H1 (cell line): ENCODE measurements at regions not wholly inside any gene's neighbourhood (a gene's known extent, or its start where the extent isn't known, plus 50 kb on each side); places are given as distances from the start of the nearest gene placed in this dataset.

Source experiments
- CTCF ChIA-PET: fragments of 300-600 bp; sonication (Branson Sonifier 250); formaldehyde crosslinking; loops from one replicate; lab custom pipeline; 2021; ENCODE audit not compliant: partially characterized antibody; lab: Charles Lee
- POLR2A ChIA-PET: fragments of 300-600 bp; sonication (Branson Sonifier 250); formaldehyde crosslinking; loops from one replicate; lab custom pipeline; 2021; ENCODE audit warnings: inconsistent platforms; ENCODE audit not compliant: partially characterized antibody; lab: Charles Lee
- DNase-seq, 2 experiments: peaks; one replicate each; pipeline versions ENCODE4 v3.0.0 to v3.0.0-alpha.2; 2010 to 2022; ENCODE audit warnings: low spot score in 2 of 2, low read depth in 1 of 2, mixed read lengths in 1 of 2
- FAIRE-seq: peaks from 2 replicates; lab custom pipeline; 2011; peaks lifted over from hg19 to GRCh38; lab: Jason Lieb, UNC
- H2AFZ ChIP-seq: 2 replicates; pipeline ENCODE4 v1.8.1; 2012; ENCODE audit warnings: low read length, inconsistent platforms
- H2AK5ac ChIP-seq: 2 replicates; pipeline ENCODE4 v1.6.1; 2013; ENCODE audit warnings: low read depth, low read length
- H2BK120ac ChIP-seq: replicated peaks from 2 replicates; pipeline ENCODE3; 2013; ENCODE audit warnings: low read depth, low read length, inconsistent platforms
- H2BK12ac ChIP-seq: 2 replicates; pipeline ENCODE4 v1.6.1; 2013; ENCODE audit warnings: low read depth, low read length
- H2BK15ac ChIP-seq: 2 replicates; pipeline ENCODE4 v1.6.1; 2013; ENCODE audit warnings: low read length
- H2BK20ac ChIP-seq: 2 replicates; pipeline ENCODE4 v1.6.1; 2013; ENCODE audit warnings: low read length
- H2BK5ac ChIP-seq: 2 replicates; pipeline ENCODE4 v1.6.1; 2013; ENCODE audit warnings: low read depth, low read length
- H3K14ac ChIP-seq: 2 replicates; pipeline ENCODE4 v1.6.1; 2013; ENCODE audit warnings: inconsistent platforms; ENCODE audit not compliant: insufficient read length
- H3K18ac ChIP-seq: 2 replicates; pipeline ENCODE4 v1.6.1; 2013; ENCODE audit warnings: low read length; ENCODE audit errors: extremely low read depth
- H3K23ac ChIP-seq: 2 replicates; pipeline ENCODE4 v1.6.1; 2013; ENCODE audit warnings: inconsistent platforms; ENCODE audit not compliant: insufficient read length
- H3K23me2 ChIP-seq: 2 replicates; pipeline ENCODE4 v1.6.1; 2013; ENCODE audit warnings: low read depth, low read length
- H3K27ac ChIP-seq: 2 replicates; pipeline ENCODE4 v1.6.1; 2011; ENCODE audit warnings: low read depth, low read length, inconsistent platforms
- H3K27me3 ChIP-seq, 4 experiments: replicated peaks in 1 of 4; 1 replicate in 1 of 4; 2 replicates in 3 of 4; pipeline versions ENCODE4 v1.6.1 to v1.8.1; 2011 to 2013; ENCODE audit warnings: low read length in 3 of 4, mild to moderate bottlenecking in 3 of 4, inconsistent platforms in 2 of 4, mixed read lengths in 2 of 4, moderate library complexity in 1 of 4; ENCODE audit not compliant: control insufficient read depth in 3 of 4, insufficient read depth in 3 of 4; ENCODE audit errors: extremely low read depth in 1 of 4
- H3K36me3 ChIP-seq, 4 experiments: 2 replicates each; pipeline versions ENCODE4 v1.6.1 to v1.8.1; 2011 to 2013; ENCODE audit warnings: mild to moderate bottlenecking in 4 of 4, low read length in 3 of 4, moderate library complexity in 2 of 4, control low read depth in 1 of 4, inconsistent platforms in 1 of 4; ENCODE audit not compliant: insufficient read depth in 4 of 4, control insufficient read depth in 2 of 4
- H3K4ac ChIP-seq: replicated peaks from 2 replicates; pipeline ENCODE3; 2013; ENCODE audit warnings: low read length, low read depth, mixed read lengths, inconsistent platforms; ENCODE audit not compliant: insufficient read length
- H3K4me1 ChIP-seq, 4 experiments: replicated peaks in 1 of 4; 1 replicate in 1 of 4; 2 replicates in 3 of 4; pipeline versions ENCODE4 v1.6.1 to v1.8.1; 2011 to 2013; ENCODE audit warnings: low read length in 3 of 4, inconsistent platforms in 2 of 4, mixed read lengths in 1 of 4; ENCODE audit not compliant: insufficient read depth in 4 of 4, control insufficient read depth in 3 of 4
- H3K4me2 ChIP-seq, 2 experiments: 2 replicates each; pipeline versions ENCODE4 v1.6.1 to v1.8.1; 2011 to 2013; ENCODE audit warnings: low read depth in 2 of 2, low read length in 2 of 2, control low read depth in 1 of 2, inconsistent platforms in 1 of 2, mild to moderate bottlenecking in 1 of 2; ENCODE audit not compliant: insufficient read depth in 1 of 2
- H3K4me3 ChIP-seq, 4 experiments: fragments of 200-600, 300-600 bp in 1 of 4; sonication (generic), shearing (Covaris generic), sonication (Bioruptor Twin) in 1 of 4; 2 replicates each; pipeline versions ENCODE4 v1.5.1 to v1.8.1; 2011 to 2016; ENCODE audit warnings: low read length in 4 of 4, low read depth in 3 of 4, control low read depth in 2 of 4, inconsistent platforms in 2 of 4, mild to moderate bottlenecking in 2 of 4, mixed read lengths in 1 of 4, moderate library complexity in 1 of 4; ENCODE audit not compliant: insufficient read depth in 2 of 4; ENCODE audit errors: extremely low read depth in 1 of 4
- H3K56ac ChIP-seq: replicated peaks from 2 replicates; pipeline ENCODE3; 2013; ENCODE audit warnings: low read depth, mild to moderate bottlenecking, mixed read lengths, low read length, inconsistent platforms; ENCODE audit not compliant: insufficient read length
- H3K79me1 ChIP-seq: 2 replicates; pipeline ENCODE4 v1.6.1; 2013; ENCODE audit warnings: low read depth, low read length, control low read depth
- H3K79me2 ChIP-seq, 2 experiments: 2 replicates each; pipeline versions ENCODE4 v1.6.1 to v1.8.1; 2012 to 2013; ENCODE audit warnings: low read length in 2 of 2, mild to moderate bottlenecking in 2 of 2, inconsistent platforms in 1 of 2; ENCODE audit not compliant: insufficient read depth in 2 of 2, control insufficient read depth in 1 of 2
- H3K9ac ChIP-seq, 4 experiments: replicated peaks in 1 of 4; 1 replicate in 1 of 4; 2 replicates in 3 of 4; pipeline versions ENCODE4 v1.6.1 to v1.8.1; 2011 to 2013; ENCODE audit warnings: low read depth in 3 of 4, low read length in 3 of 4, control low read depth in 2 of 4, mild to moderate bottlenecking in 2 of 4, moderate library complexity in 2 of 4, inconsistent platforms in 1 of 4; ENCODE audit errors: extremely low read depth in 1 of 4
- H3K9me3 ChIP-seq, 2 experiments: 2 replicates each; pipeline versions ENCODE4 v1.6.1 to v1.8.1; 2012 to 2013; ENCODE audit warnings: mild to moderate bottlenecking in 2 of 2, moderate library complexity in 2 of 2, control low read depth in 1 of 2, inconsistent platforms in 1 of 2, low read depth in 1 of 2, low read length in 1 of 2, mixed read lengths in 1 of 2; ENCODE audit not compliant: insufficient read depth in 2 of 2
- H4K20me1 ChIP-seq, 2 experiments: replicated peaks in 1 of 2; 2 replicates each; pipeline versions ENCODE3 to v1.8.1; 2011 to 2013; ENCODE audit warnings: inconsistent platforms in 2 of 2, low read length in 2 of 2, mild to moderate bottlenecking in 1 of 2; ENCODE audit not compliant: insufficient read depth in 2 of 2, control insufficient read depth in 1 of 2
- H4K5ac ChIP-seq: 2 replicates; pipeline ENCODE4 v1.6.1; 2013; ENCODE audit warnings: low read length, low read depth, mixed read lengths, inconsistent platforms; ENCODE audit not compliant: insufficient read length
- H4K8ac ChIP-seq: 2 replicates; pipeline ENCODE4 v1.8.0; 2013; ENCODE audit warnings: mild to moderate bottlenecking, moderate library complexity, low read length, inconsistent platforms; ENCODE audit not compliant: insufficient read depth; ENCODE audit errors: extremely low read depth
- H4K91ac ChIP-seq: replicated peaks from 2 replicates; pipeline ENCODE3; 2013; ENCODE audit warnings: low read length, mixed read lengths, inconsistent platforms; ENCODE audit not compliant: insufficient read length
- CHD1 ChIP-seq: IDR thresholded peaks from 2 replicates; pipeline ENCODE4 v1.6.1; 2012; ENCODE audit warnings: low read depth, low read length, improper control_type of control experiment
- ZNF274 ChIP-seq: IDR thresholded peaks from 2 replicates; pipeline ENCODE4 v1.7.0; 2012; ENCODE audit warnings: low read length, borderline replicate concordance; ENCODE audit errors: extremely low read depth
- WGBS, 2 experiments: shearing (Covaris generic) in 1 of 2; methylation state at CpG; one replicate each; pipeline versions ENCODE4 v1.1.6 to v1.1.7; 2013 to 2015; ENCODE audit warnings: low lambda C conversion rate in 2 of 2, mixed read lengths in 2 of 2, inconsistent platforms in 1 of 2, low coverage in 1 of 2, missing lambda C conversion rate in 1 of 2; ENCODE audit not compliant: insufficient replicate concordance in 2 of 2, insufficient coverage in 1 of 2, insufficient read length in 1 of 2; ENCODE audit errors: extremely low coverage in 1 of 2, missing lambda C conversion rate in 1 of 2; 5-methylcytosine and 5-hydroxymethylcytosine counted together

DNA sequence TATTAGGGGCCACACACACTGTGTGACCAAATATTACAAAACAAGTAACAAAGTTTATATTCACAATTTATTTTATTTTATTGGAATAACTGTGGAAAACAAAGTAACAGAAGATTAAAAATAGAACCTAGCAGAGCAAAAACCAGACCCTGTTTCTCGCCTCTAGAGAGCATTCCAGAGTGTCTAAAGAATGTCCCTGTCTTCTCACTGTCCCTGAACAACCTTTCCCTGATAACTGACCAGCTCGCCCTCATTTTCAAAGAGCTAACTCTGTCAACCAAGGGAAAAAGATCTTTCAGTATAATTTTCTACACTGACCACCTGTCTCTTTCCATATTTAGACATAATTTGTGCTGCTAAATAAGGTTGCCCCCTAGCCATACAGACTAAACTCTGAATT, 646.9 kb downstream of the USP25 start:
- no peak overlapping the region for H3K27ac ChIP-seq
- H2BK12ac ChIP-seq, result no peak overlapping the region
- no peak overlapping the region for H3K14ac ChIP-seq
- H3K4me3 ChIP-seq, result no peak overlapping the region
- no peak overlapping the region for H3K56ac ChIP-seq
- H3K18ac ChIP-seq, result no peak overlapping the region
- H2AFZ ChIP-seq, result no peak overlapping the region
- no peaks in the 10 kb centered on the region for H3K23me2 ChIP-seq
- no peaks in the 10 kb centered on the region for H3K27me3 ChIP-seq
- POLR2A ChIA-PET, result no interaction called here
- H3K23ac ChIP-seq, result no peak overlapping the region
- no peak overlapping the region for H2BK20ac ChIP-seq
- no peak for TF ChIP-seq CHD1
- no peak for TF ChIP-seq ZNF274
- TF ChIP-seq, all 59 proteins: peak for 0
- DNase-seq (no peak), FAIRE-seq (no peak)
- WGBS, 2 experiments, result 95% methylated on average over 2 of the region's 2 CpGs; no CpG with 5 or more reads in 1 of the 2 experiments
- Histone ChIP-seq H3K9me3 (no peaks in the 10 kb centered on the region), H2BK5ac (no peak overlapping the region), H4K8ac (no peak overlapping the region), H4K91ac (no peak overlapping the region), H2BK15ac (no peak overlapping the region), H2BK120ac (no peak overlapping the region), H3K4me2 (no peak overlapping the region), H3K36me3 (no peaks in the 10 kb centered on the region), H3K9ac (no peak overlapping the region), H4K5ac (no peak overlapping the region), H3K79me1 (no peaks in the 10 kb centered on the region), H4K20me1 (no peaks in the 10 kb centered on the region), H3K4ac (no peak overlapping the region), H3K79me2 (no peaks in the 10 kb centered on the region), H2AK5ac (no peak overlapping the region), H3K4me1 (no peaks in the 10 kb centered on the region)
- CTCF ChIA-PET, result no interaction called here
